AG04450 (cell line): ENCODE measurements at regions not wholly inside any gene's neighbourhood (a gene's known extent, or its start where the extent isn't known, plus 50 kb on each side); places are given as distances from the start of the nearest gene placed in this dataset.

Experiments
- CTCF ChIA-PET: fragments of 300-600, 350-600 bp; formaldehyde crosslinking; extraction: SDS; loops from one replicate; lab custom pipeline; 2022; ENCODE audit warnings: antibody characterized with exemption, inconsistent platforms; lab: Charles Lee
- POLR2A ChIA-PET: fragments of 350-600 bp; formaldehyde crosslinking; extraction: SDS; loops from one replicate; lab custom pipeline; 2021; ENCODE audit warnings: antibody characterized with exemption, inconsistent platforms; lab: Yijun Ruan, JAX
- DNase-seq: peaks from one replicate; pipeline ENCODE4 v3.0.0-alpha.2; 2011; ENCODE audit warnings: low read depth, low spot score
- H3K27ac ChIP-seq: one replicate; pipeline ENCODE4 v1.5.1; 2012; ENCODE audit warnings: low read depth, low read length, control low read depth
- H3K27me3 ChIP-seq: one replicate; pipeline ENCODE4 v1.6.0; 2012; ENCODE audit warnings: low read length; ENCODE audit not compliant: control insufficient read depth, insufficient read depth
- H3K4me3 ChIP-seq: 2 replicates; pipeline ENCODE4 v1.5.1; 2011; ENCODE audit warnings: mild to moderate bottlenecking, low read depth, low read length, control low read depth
- H3K9me3 ChIP-seq: 2 replicates; pipeline ENCODE4 v1.5.1; 2012; ENCODE audit warnings: low read length; ENCODE audit not compliant: control insufficient read depth, insufficient read depth
- CTCF ChIP-seq: IDR thresholded peaks from 2 replicates; pipeline ENCODE4 v1.5.1; 2011; ENCODE audit warnings: low read depth, low read length, control low read depth, inconsistent platforms

- POLR2A ChIA-PET: no interaction called here
- DNase-seq: no peak
- CTCF ChIA-PET: no interaction called here
These were observed 151.7 kb downstream of the FOXL1 start for GRCh38 chr16:86730086-86730485.

GRCh38 chr16:86730597-86730996 is 152.2 kb downstream of the FOXL1 start:
- H3K9me3 ChIP-seq: peaks cover 2% of the 10 kb centered on the region; the same call in 1 of the 2 replicates
- H3K4me3 ChIP-seq: no peak overlapping the region
- CTCF ChIA-PET: no interaction called here
- DNase-seq: no peak
- peaks cover 24% of the 10 kb centered on the region for H3K27me3 ChIP-seq
- no peak overlapping the region for H3K27ac ChIP-seq
- POLR2A ChIA-PET: no interaction called here
- no peak for TF ChIP-seq CTCF

More at GRCh38 chr16:86730086-86730485, 151.7 kb downstream of the FOXL1 start:
- TF ChIP-seq CTCF: no peak
- Histone ChIP-seq H3K4me3 (no peak overlapping the region), H3K27me3 (peaks cover 24% of the 10 kb centered on the region), H3K9me3 (peaks cover 2% of the 10 kb centered on the region; the same call in 1 of the 2 replicates), H3K27ac (no peak overlapping the region)

GRCh38 chr16:86732621-86733295 is 154.4 kb downstream of the FOXL1 start:
- peaks cover 17% of the 10 kb centered on the region for H3K27me3 ChIP-seq
- TF ChIP-seq CTCF: no peak
- H3K9me3 ChIP-seq: peaks cover 2% of the 10 kb centered on the region; the same call in 1 of the 2 replicates
- ChIA-PET POLR2A (interaction anchor here (0.5 kb wide), 1 partner anchor 285 kb away, joined by 3 read pairs; no protein-coding TSS in a partner anchor), CTCF (no interaction called here)
- H3K27ac ChIP-seq: no peak overlapping the region
- H3K4me3 ChIP-seq: no peak overlapping the region
- DNase-seq: no peak

- CTCF ChIA-PET: no interaction called here
These were observed 155.4 kb downstream of the FOXL1 start for GRCh38 chr16:86733546-86734254.

More at GRCh38 chr16:86733546-86734254, 155.4 kb downstream of the FOXL1 start:
- peaks cover 6% of the 10 kb centered on the region; the same call in 1 of the 2 replicates for H3K9me3 ChIP-seq
- peaks cover 11% of the 10 kb centered on the region for H3K27me3 ChIP-seq
- TF ChIP-seq CTCF: no peak
- peak overlapping the region; percentile 11 for H3K27ac ChIP-seq
- no peak overlapping the region for H3K4me3 ChIP-seq
- no peak for DNase-seq
- POLR2A ChIA-PET: no interaction called here
